ACC112 (cell line): ENCODE measurements at regions not wholly inside any gene's neighbourhood (a gene's known extent, or its start where the extent isn't known, plus 50 kb on each side); places are given as distances from the start of the nearest gene placed in this dataset.

Source experiments
- H2AFZ ChIP-seq: fragments of 200-600 bp; sonication (generic); one replicate; pipeline ENCODE4 v1.6.0; 2017; ENCODE audit warnings: antibody characterized with exemption, low read length; ENCODE audit not compliant: unreplicated experiment
- H3K27ac ChIP-seq: fragments of 200-600 bp; sonication (generic); 2 replicates; pipeline ENCODE4 v1.5.1; 2014; ENCODE audit warnings: low read depth, mild to moderate bottlenecking, antibody characterized with exemption, low read length, moderate library complexity
- H3K27me3 ChIP-seq: fragments of 200-600 bp; sonication (generic); 2 replicates; pipeline ENCODE4 v1.6.1; 2014; ENCODE audit warnings: mild to moderate bottlenecking, antibody characterized with exemption, low read length, moderate library complexity, mixed read lengths; ENCODE audit not compliant: insufficient read depth
- H3K36me3 ChIP-seq: fragments of 200-600 bp; sonication (generic); 2 replicates; pipeline ENCODE4 v1.6.1; 2016; ENCODE audit warnings: mild to moderate bottlenecking, antibody characterized with exemption, low read length, moderate library complexity, mixed read lengths; ENCODE audit not compliant: insufficient read depth
- H3K4me1 ChIP-seq: fragments of 200-600 bp; sonication (generic); one replicate; pipeline ENCODE4 v1.6.1; 2016; ENCODE audit warnings: low read length, mixed read lengths; ENCODE audit not compliant: insufficient read depth, unreplicated experiment, control insufficient read depth
- H3K4me3 ChIP-seq: fragments of 200-600 bp; sonication (generic); 2 replicates; pipeline ENCODE4 v1.5.1; 2014; ENCODE audit warnings: mild to moderate bottlenecking, low read depth, low read length
- H3K79me2 ChIP-seq: fragments of 200-600 bp; sonication (generic); one replicate; pipeline ENCODE4 v1.6.0; 2016; ENCODE audit warnings: low read length; ENCODE audit not compliant: control insufficient read depth, unreplicated experiment, insufficient read depth

GRCh38 chr2:7673101-7673500, 755.9 kb downstream of the RNF144A start:
- Histone ChIP-seq H3K27ac (no peak overlapping the region), H3K36me3 (no peaks in the 10 kb centered on the region), H3K79me2 (no peaks in the 10 kb centered on the region), H3K27me3 (no peaks in the 10 kb centered on the region), H2AFZ (no peak overlapping the region), H3K4me1 (peaks cover 3% of the 10 kb centered on the region), H3K4me3 (no peak overlapping the region)

- H3K27ac ChIP-seq, result no peak overlapping the region
- no peaks in the 10 kb centered on the region for H3K79me2 ChIP-seq
- no peaks in the 10 kb centered on the region for H3K27me3 ChIP-seq
- no peak overlapping the region for H2AFZ ChIP-seq
- H3K4me3 ChIP-seq, result no peak overlapping the region
- no peaks in the 10 kb centered on the region for H3K36me3 ChIP-seq
- H3K4me1 ChIP-seq, result peaks cover 3% of the 10 kb centered on the region
These were observed 756.6 kb downstream of the RNF144A start for GRCh38 chr2:7673853-7674252.

DNA sequence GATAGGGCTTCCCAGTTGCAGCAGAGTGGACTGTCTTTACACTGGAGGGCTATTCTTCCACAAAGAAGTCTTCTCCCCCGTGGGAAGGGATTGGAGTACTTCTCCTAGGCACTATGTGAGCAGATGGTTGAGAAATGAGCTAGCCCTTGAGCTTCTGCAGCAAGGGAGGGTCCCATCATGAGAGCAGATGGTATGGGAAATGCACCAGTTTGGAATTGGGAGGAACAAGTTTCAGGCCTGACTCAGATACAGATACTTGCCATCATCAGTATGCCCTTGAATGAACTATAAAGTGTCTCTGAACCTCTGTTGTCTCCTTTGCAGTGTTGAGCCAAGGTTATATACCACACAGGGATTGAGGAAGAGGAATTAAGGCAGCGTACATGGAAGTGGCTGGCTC, 757.4 kb downstream of the RNF144A start:
- Histone ChIP-seq H3K79me2 (no peaks in the 10 kb centered on the region), H2AFZ (no peak overlapping the region), H3K4me3 (no peak overlapping the region), H3K4me1 (peaks cover 3% of the 10 kb centered on the region), H3K27me3 (no peaks in the 10 kb centered on the region), H3K36me3 (no peaks in the 10 kb centered on the region), H3K27ac (no peak overlapping the region)

DNA sequence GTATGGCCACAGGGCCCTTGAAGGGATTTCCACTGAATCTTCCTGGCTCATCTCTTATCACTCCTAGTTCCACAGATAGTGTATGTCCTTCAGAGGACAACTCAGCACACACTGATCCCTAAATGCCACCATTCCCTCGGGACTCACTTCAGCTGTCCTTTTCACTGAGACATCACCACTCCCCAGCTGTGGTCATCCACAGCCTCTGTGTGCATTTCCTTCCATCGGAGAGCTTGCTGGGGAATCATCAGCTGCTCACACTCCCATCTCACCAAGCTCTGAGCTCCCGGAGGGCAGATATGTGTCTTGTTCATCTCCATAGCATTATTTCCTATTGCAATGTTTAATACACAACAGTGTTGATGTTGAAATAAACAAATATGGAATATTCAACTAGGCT, 759.5 kb downstream of the RNF144A start:
- Histone ChIP-seq H2AFZ (no peak overlapping the region), H3K36me3 (no peaks in the 10 kb centered on the region), H3K27me3 (no peaks in the 10 kb centered on the region), H3K79me2 (no peaks in the 10 kb centered on the region), H3K27ac (no peak overlapping the region), H3K4me1 (no peaks in the 10 kb centered on the region), H3K4me3 (no peak overlapping the region)

DNA sequence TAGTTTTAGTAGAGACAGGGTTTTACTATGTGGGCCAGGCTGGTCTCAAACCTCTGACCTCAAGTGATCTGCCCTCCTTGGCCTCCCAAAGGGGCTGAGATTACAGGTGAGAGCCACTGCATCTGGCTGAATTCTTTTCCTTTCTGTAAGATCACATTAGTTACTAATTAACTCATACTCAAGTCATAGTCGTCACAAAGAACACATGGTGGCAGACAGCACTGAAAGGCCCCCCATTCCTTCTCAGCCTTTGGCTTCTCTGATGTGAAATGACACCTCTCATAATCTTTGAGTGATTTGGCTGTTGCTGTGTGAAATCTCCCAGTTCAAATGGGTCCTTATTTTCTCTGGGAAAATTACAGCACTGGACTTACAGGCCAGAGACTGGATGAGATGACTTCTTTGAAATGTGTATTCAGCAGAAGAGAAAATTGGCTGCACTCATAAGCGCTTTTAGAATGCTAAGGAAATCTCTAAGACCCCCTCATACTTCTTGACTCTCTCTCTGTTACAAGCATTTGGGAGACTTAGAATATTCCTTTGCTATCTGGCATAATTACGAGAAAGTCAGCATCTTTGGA, 764.8 kb downstream of the RNF144A start:
- no peak overlapping the region for H3K4me3 ChIP-seq
- H3K36me3 ChIP-seq, result no peaks in the 10 kb centered on the region
- H2AFZ ChIP-seq, result no peak overlapping the region
- no peak overlapping the region for H3K27ac ChIP-seq
- no peaks in the 10 kb centered on the region for H3K4me1 ChIP-seq
- H3K79me2 ChIP-seq, result no peaks in the 10 kb centered on the region
- H3K27me3 ChIP-seq, result no peaks in the 10 kb centered on the region

- H3K36me3 ChIP-seq, result no peaks in the 10 kb centered on the region
- no peaks in the 10 kb centered on the region for H3K27me3 ChIP-seq
- no peak overlapping the region for H3K4me3 ChIP-seq
- no peaks in the 10 kb centered on the region for H3K4me1 ChIP-seq
- H3K79me2 ChIP-seq, result no peaks in the 10 kb centered on the region
- no peak overlapping the region for H2AFZ ChIP-seq
- H3K27ac ChIP-seq, result no peak overlapping the region
These were observed 766.0 kb downstream of the RNF144A start for GRCh38 chr2:7683196-7683595.

DNA sequence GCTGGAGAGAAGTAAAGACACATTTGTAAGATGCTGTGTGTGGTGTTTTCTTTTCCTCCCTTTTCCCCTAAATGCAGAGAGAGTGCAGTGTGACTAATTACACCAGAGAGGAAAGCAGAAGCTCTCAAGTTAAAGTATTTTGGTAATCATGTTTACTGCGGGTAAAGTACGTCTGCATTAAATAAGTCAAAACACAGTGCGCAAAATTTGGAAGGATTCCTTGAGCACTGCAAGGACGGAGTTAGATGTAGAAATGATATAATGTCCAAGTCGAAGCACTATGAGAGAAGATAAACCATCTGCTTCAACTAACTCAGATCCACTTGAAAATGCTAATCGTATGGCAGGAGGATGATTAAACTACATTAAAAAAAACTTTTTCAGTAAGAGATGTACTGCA, 766.5 kb downstream of the RNF144A start:
- H3K27ac ChIP-seq, result no peak overlapping the region
- H3K79me2 ChIP-seq, result no peaks in the 10 kb centered on the region
- no peak overlapping the region for H3K4me3 ChIP-seq
- no peaks in the 10 kb centered on the region for H3K36me3 ChIP-seq
- no peaks in the 10 kb centered on the region for H3K4me1 ChIP-seq
- H2AFZ ChIP-seq, result no peak overlapping the region
- H3K27me3 ChIP-seq, result no peaks in the 10 kb centered on the region

DNA sequence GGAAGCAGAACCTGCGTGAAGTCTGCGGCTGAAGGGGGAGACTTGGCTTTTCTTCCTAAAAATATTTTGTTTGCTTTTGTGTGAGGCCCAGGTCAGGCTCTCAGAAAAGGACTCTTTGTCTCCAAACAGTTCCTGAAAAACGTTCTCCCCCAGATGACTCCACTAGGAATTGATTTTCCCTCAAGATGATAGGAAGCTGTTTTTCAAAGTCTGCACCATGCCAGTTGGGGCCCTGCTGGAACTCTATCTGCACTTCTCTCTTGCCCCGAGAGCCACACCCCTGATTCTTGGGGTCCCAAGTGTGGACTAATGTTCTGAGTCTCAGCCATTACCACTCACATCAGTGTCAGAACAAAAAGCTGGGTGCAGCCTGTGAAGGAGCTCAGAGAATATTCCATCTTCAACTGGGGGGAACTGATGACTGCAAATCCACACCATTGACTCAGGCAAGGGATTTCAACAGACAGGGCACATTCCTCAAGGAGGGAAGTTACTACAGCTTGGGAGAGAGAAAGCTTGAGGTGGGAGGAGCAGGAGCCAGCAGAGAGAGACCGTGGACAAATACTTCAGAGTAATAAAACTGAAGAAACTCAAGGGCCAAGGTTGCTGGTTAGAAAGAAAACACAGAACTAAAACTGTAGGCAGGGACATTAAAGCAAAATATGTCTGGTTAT, 768.3 kb downstream of the RNF144A start:
- Histone ChIP-seq H3K79me2 (no peaks in the 10 kb centered on the region), H2AFZ (no peak overlapping the region), H3K4me3 (no peak overlapping the region), H3K27ac (no peak overlapping the region), H3K36me3 (no peaks in the 10 kb centered on the region), H3K27me3 (no peaks in the 10 kb centered on the region), H3K4me1 (no peaks in the 10 kb centered on the region)

DNA sequence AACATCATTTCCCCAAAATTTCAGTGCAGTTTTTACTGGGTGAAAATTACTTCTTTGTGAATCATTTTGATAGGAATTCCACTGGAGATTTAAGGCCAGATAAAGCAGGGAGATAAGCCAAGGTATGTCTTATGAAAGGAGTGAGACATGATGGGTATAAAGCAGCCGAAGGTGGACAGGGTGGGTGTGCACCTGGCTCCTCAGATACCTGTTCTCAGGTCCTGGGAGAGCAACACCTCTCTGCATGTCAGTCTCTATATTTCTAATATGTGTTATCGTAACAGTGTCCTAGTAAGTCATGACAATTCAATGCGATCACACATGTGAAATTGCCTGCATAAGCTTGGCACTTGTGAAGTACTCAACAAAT, 768.8 kb downstream of the RNF144A start:
- H3K27me3 ChIP-seq, result no peaks in the 10 kb centered on the region
- H3K4me3 ChIP-seq, result no peak overlapping the region
- H3K4me1 ChIP-seq, result no peaks in the 10 kb centered on the region
- H3K36me3 ChIP-seq, result no peaks in the 10 kb centered on the region
- no peak overlapping the region for H2AFZ ChIP-seq
- H3K79me2 ChIP-seq, result no peaks in the 10 kb centered on the region
- H3K27ac ChIP-seq, result no peak overlapping the region

- Histone ChIP-seq H3K36me3 (no peaks in the 10 kb centered on the region), H3K27me3 (no peaks in the 10 kb centered on the region), H3K4me1 (peaks cover 19% of the 10 kb centered on the region), H3K79me2 (no peaks in the 10 kb centered on the region), H2AFZ (no peak overlapping the region), H3K27ac (peak overlapping the region; percentile 60), H3K4me3 (no peak overlapping the region)
These were observed 774.9 kb downstream of the RNF144A start for GRCh38 chr2:7691961-7692656.

- peaks cover 19% of the 10 kb centered on the region for H3K4me1 ChIP-seq
- no peaks in the 10 kb centered on the region for H3K27me3 ChIP-seq
- H3K36me3 ChIP-seq, result no peaks in the 10 kb centered on the region
- H2AFZ ChIP-seq, result no peak overlapping the region
- H3K4me3 ChIP-seq, result no peak overlapping the region
- peak overlapping the region; percentile 60 for H3K27ac ChIP-seq
- H3K79me2 ChIP-seq, result no peaks in the 10 kb centered on the region
These were observed 775.5 kb downstream of the RNF144A start for GRCh38 chr2:7692657-7693161.
